K562 (cell line): ENCODE measurements at regions not wholly inside any gene's neighbourhood (a gene's known extent, or its start where the extent isn't known, plus 50 kb on each side); places are given as distances from the start of the nearest gene placed in this dataset.

Source experiments
- BACH1 ChIP-seq: fragments of 200-800 bp; sonication (Bioruptor generic); IDR thresholded peaks from 2 replicates; pipeline ENCODE4 v1.6.1; 2016; ENCODE audit warnings: missing genetic modification characterization, missing compliant biosample characterization
- E2F1 ChIP-seq: sonication (generic); formaldehyde crosslinking; IDR thresholded peaks from 2 replicates; pipeline ENCODE4 v1.8.1; 2023; ENCODE audit warnings: mild to moderate bottlenecking, missing genetic modification reagents, moderate library complexity
- E2F8 ChIP-seq: fragments of 450-650 bp; IDR thresholded peaks from 2 replicates; pipeline ENCODE4 v1.7.1; 2018; ENCODE audit warnings: mild to moderate bottlenecking, low read depth; ENCODE audit not compliant: partially characterized antibody
- JUN ChIP-seq, 2 experiments: sonication (generic) in 1 of 2; formaldehyde crosslinking in 1 of 2; IDR thresholded peaks; 2 replicates each; pipeline versions ENCODE4 v1.6.1 to v1.8.0; 2012 to 2022; ENCODE audit warnings: borderline replicate concordance in 2 of 2, mild to moderate bottlenecking in 2 of 2, improper control_type of control experiment in 1 of 2, low read depth in 1 of 2, low read length in 1 of 2, missing genetic modification reagents in 1 of 2
- MAFK ChIP-seq: IDR thresholded peaks from 2 replicates; pipeline ENCODE4 v1.6.1; 2011; ENCODE audit warnings: low read length, improper control_type of control experiment
- MXD1 ChIP-seq: fragments of 250-450 bp; sonication (Bioruptor Pico); IDR thresholded peaks from 2 replicates; pipeline ENCODE4 v1.8.0; 2021; ENCODE audit warnings: borderline replicate concordance, mild to moderate bottlenecking, moderate library complexity; ENCODE audit not compliant: poor library complexity, severe bottlenecking
- PHB ChIP-seq: fragments of 250-450 bp; sonication (Bioruptor Pico); IDR thresholded peaks from 2 replicates; pipeline ENCODE4 v1.5.0; 2021
- RFX7 ChIP-seq: fragments of 250-450 bp; sonication (Bioruptor Pico); IDR thresholded peaks from 2 replicates; pipeline ENCODE4 v1.5.1; 2021; ENCODE audit warnings: mild to moderate bottlenecking
- TSHZ1 ChIP-seq: fragments of 250-450 bp; sonication (Bioruptor Pico); IDR thresholded peaks from 2 replicates; pipeline ENCODE4 v1.4.0; 2020; ENCODE audit warnings: mild to moderate bottlenecking, moderate library complexity

GRCh38 chr6:105983763-105984162 lies 102.4 kb upstream of the PRDM1 start (continued):
- TF ChIP-seq E2F8 (no peak), TSHZ1 (no peak), E2F1 (CRISPR knock-in tag) (no peak), PHB (CRISPR knock-in tag) (no peak), RFX7 (CRISPR knock-in tag) (no peak), BACH1 (no peak), MAFK (no peak), MXD1 (CRISPR knock-in tag) (no peak), JUN (IDR thresholded peaks at IDR 0.05; ENCODE audit: borderline replicate concordance, low read depth, low read length) (no peak), JUN (CRISPR knock-in tag; IDR thresholded peaks at IDR 0.05; ENCODE audit: borderline replicate concordance) (no peak)
